ENCODE measurements at regions not wholly inside any gene's neighbourhood (a gene's known extent, or its start where the extent isn't known, plus 50 kb on each side); places are given as distances from the start of the nearest gene placed in this dataset.

DNA sequence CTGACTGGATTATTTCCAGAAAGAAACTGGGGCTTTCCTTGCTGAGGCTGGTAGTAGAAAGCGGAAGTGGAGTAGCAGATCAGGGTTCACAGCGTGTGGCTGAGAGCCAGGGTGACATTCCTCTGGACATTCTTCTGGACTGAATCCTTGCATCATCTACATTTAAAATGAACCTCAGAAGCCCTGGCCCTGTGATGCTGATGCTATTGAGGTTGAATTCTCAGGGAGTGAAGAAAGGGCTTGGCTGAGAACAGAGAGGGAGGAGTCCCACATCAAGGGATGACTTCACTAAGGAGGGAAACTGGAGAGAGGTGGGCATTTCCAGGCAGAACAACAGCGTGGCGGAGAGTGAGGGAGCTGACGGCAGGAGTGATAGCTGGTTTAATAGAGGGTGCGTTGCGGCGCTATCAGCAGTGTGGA is 102.3 kb upstream of the LMO4 start:
- no peaks in the 10 kb centered on the region for H3K27me3 ChIP-seq (replicated peaks; ENCODE audit: control insufficient read depth, insufficient read depth, low read length)
- peak overlapping the region; percentile 40 for H3K9ac ChIP-seq (ENCODE audit: low read length)
- H3K36me3 ChIP-seq (ENCODE audit: control insufficient read depth, insufficient read depth, low read length, severe bottlenecking), result no peaks in the 10 kb centered on the region
- H3K4me1 ChIP-seq (ENCODE audit: control insufficient read depth, insufficient read depth, low read length), result peaks cover 26% of the 10 kb centered on the region
- H3K4me3 ChIP-seq (ENCODE audit: low read length), result no peak overlapping the region
- DNase-seq (ENCODE audit: low read depth), result peak; percentile 92
- H3K9me3 ChIP-seq (ENCODE audit: control insufficient read depth, low read length), result no peaks in the 10 kb centered on the region

DNA sequence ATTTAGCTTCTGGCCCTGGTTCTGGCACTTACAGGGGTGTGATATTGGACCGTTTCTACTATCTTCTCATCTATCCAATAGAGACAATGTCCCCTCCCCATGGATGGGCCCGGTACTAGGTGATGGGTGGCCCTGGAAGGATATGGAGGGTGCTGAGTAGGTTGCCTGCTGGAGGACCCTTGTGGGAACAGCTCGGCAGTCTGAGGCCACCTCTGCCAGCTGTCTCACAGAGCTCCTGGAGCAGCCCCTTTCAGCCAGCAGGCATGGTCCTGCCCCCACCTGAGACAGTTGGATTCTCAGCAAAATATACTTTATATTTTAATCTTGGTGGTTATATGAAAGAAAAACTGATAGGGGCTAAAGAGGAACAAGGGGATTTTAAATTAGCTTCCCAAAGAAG is 101.0 kb upstream of the LMO4 start:
- H3K9ac ChIP-seq (ENCODE audit: low read length), result no peak overlapping the region
- no peaks in the 10 kb centered on the region for H3K9me3 ChIP-seq (ENCODE audit: control insufficient read depth, low read length)

DNA sequence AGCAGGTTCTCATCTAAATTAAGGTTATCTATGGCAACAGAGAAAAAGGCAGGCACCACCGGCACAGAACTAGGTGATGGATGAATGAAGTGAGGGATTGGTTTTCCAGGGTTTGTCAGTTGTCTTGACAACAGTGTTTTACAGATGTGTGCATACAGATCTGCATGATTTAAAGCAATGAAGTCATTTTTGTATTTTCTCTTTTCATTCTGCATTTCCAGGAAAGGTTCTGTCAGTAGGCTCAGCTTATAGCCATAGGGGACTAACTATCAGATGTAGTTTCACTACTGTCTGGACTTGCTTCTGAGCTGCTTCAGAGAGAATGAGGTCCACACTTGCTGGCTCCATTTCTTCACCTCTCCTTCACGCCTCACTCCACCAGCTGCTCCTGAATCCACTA is 98.2 kb upstream of the LMO4 start:
- H3K9me3 ChIP-seq (ENCODE audit: control insufficient read depth, low read length), result no peaks in the 10 kb centered on the region
- no peak overlapping the region for H3K9ac ChIP-seq (ENCODE audit: low read length)
- H3K27me3 ChIP-seq (replicated peaks; ENCODE audit: control insufficient read depth, insufficient read depth, low read length), result no peaks in the 10 kb centered on the region
- H3K4me1 ChIP-seq (ENCODE audit: control insufficient read depth, insufficient read depth, low read length), result peaks cover 11% of the 10 kb centered on the region
- DNase-seq (ENCODE audit: low read depth), result no peak
- H3K4me3 ChIP-seq (ENCODE audit: low read length), result no peak overlapping the region
- H3K36me3 ChIP-seq (ENCODE audit: control insufficient read depth, insufficient read depth, low read length, severe bottlenecking), result no peaks in the 10 kb centered on the region

More for the DNA sequence above, 101.0 kb upstream of the LMO4 start:
- H3K36me3 ChIP-seq (ENCODE audit: control insufficient read depth, insufficient read depth, low read length, severe bottlenecking), result no peaks in the 10 kb centered on the region
- DNase-seq (ENCODE audit: low read depth), result no peak
- H3K27me3 ChIP-seq (replicated peaks; ENCODE audit: control insufficient read depth, insufficient read depth, low read length), result no peaks in the 10 kb centered on the region
- H3K4me3 ChIP-seq (ENCODE audit: low read length), result no peak overlapping the region
- peaks cover 26% of the 10 kb centered on the region for H3K4me1 ChIP-seq (ENCODE audit: control insufficient read depth, insufficient read depth, low read length)

DNA sequence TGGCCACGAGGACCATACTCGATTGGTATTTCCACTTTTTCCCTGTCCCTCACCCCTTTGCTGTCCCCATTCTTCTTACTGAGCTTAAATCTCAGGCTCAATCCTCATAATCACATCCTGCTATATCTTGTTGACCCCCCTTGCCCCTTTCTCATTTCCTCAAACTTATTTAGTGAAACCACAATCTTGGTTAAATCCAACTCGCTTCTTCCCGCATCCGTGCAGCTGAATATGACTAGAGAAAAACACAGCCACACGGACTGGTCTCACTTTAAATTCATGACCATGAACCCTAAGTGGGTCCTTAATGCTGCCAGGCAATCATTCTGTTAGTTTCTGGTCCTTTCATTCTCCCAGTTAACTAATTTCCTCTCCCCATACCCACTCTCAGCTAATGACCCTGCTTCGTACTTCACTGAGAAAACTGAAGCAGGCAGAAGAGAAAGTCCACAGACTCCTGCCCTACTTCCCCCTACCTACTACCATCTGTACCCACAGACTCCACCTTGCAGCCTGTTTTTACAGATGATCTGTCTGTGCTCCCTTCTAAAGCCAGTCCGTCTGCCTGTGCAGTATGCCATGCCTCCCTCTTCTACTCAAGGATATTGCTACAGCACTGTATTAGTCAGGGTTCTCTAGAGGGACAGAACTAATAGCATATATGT is 96.8 kb upstream of the LMO4 start:
- no peak overlapping the region for H3K4me3 ChIP-seq (ENCODE audit: low read length)
- DNase-seq (ENCODE audit: low read depth), result no peak
- no peaks in the 10 kb centered on the region for H3K9me3 ChIP-seq (ENCODE audit: control insufficient read depth, low read length)

DNA sequence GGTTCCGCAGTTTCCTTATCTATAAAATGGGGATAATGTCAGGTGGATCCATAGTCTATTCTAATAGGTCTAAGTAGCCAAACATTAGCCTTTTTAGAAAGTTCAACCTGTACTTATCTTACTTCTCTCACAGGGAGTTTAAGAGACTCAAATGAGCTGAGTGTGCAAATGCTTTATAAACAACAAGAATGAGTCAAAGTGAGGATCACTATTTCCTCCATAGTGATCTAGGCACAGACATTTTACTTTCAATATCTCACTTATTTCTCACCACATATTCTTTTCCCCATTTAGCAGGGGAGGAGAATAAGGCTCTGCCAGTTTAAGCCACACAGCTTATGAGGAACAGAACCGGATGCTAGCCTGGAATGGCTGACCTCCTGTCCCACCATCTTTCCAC is 92.1 kb upstream of the LMO4 start:
- H3K4me3 ChIP-seq (ENCODE audit: low read length), result no peak overlapping the region
- H3K9me3 ChIP-seq (ENCODE audit: control insufficient read depth, low read length), result no peaks in the 10 kb centered on the region
- no peak overlapping the region for H3K9ac ChIP-seq (ENCODE audit: low read length)
- H3K27me3 ChIP-seq (replicated peaks; ENCODE audit: control insufficient read depth, insufficient read depth, low read length), result no peaks in the 10 kb centered on the region
- DNase-seq (ENCODE audit: low read depth), result no peak
- H3K36me3 ChIP-seq (ENCODE audit: control insufficient read depth, insufficient read depth, low read length, severe bottlenecking), result no peaks in the 10 kb centered on the region
- no peaks in the 10 kb centered on the region for H3K4me1 ChIP-seq (ENCODE audit: control insufficient read depth, insufficient read depth, low read length)

More for the DNA sequence above, 96.8 kb upstream of the LMO4 start:
- Histone ChIP-seq H3K27me3 (replicated peaks; ENCODE audit: control insufficient read depth, insufficient read depth, low read length) (no peaks in the 10 kb centered on the region), H3K9ac (ENCODE audit: low read length) (no peak overlapping the region), H3K36me3 (ENCODE audit: control insufficient read depth, insufficient read depth, low read length, severe bottlenecking) (no peaks in the 10 kb centered on the region), H3K4me1 (ENCODE audit: control insufficient read depth, insufficient read depth, low read length) (peaks cover under 1% of the 10 kb centered on the region)

DNA sequence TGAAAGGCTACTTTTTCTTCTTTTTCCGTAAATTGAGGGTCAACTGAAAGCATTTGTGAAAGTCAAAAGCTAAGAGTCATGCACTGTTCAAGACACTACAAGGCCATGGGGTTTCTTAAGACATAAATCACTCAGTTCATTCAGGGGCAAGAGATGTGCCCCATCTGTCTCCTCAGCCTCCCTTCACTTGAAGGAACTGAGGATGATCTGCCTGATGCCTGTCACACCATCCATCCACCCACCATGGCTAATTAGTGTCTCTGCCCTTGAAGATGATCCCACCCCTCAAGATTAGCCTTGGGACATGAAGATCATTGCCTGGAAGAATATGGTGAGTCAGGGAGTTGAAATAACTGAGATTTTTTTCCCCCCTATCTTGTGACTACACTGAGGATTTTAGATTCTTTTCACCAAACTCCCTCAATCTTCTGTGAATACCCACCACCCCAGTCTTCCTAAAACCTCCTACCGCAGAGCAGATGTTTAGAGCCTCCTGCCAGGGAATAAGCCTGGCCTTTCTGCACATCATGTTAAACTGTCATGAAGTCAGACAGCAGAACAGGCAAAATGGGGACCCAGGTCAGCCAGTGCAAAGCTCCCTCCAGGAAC is 88.6 kb upstream of the LMO4 start:
- H3K9me3 ChIP-seq (ENCODE audit: control insufficient read depth, low read length), result no peaks in the 10 kb centered on the region
- H3K27me3 ChIP-seq (replicated peaks; ENCODE audit: control insufficient read depth, insufficient read depth, low read length), result no peaks in the 10 kb centered on the region
- H3K9ac ChIP-seq (ENCODE audit: low read length), result no peak overlapping the region
- H3K36me3 ChIP-seq (ENCODE audit: control insufficient read depth, insufficient read depth, low read length, severe bottlenecking), result no peaks in the 10 kb centered on the region
- H3K4me1 ChIP-seq (ENCODE audit: control insufficient read depth, insufficient read depth, low read length), result no peaks in the 10 kb centered on the region
- no peak overlapping the region for H3K4me3 ChIP-seq (ENCODE audit: low read length)
- DNase-seq (ENCODE audit: low read depth), result no peak

DNA sequence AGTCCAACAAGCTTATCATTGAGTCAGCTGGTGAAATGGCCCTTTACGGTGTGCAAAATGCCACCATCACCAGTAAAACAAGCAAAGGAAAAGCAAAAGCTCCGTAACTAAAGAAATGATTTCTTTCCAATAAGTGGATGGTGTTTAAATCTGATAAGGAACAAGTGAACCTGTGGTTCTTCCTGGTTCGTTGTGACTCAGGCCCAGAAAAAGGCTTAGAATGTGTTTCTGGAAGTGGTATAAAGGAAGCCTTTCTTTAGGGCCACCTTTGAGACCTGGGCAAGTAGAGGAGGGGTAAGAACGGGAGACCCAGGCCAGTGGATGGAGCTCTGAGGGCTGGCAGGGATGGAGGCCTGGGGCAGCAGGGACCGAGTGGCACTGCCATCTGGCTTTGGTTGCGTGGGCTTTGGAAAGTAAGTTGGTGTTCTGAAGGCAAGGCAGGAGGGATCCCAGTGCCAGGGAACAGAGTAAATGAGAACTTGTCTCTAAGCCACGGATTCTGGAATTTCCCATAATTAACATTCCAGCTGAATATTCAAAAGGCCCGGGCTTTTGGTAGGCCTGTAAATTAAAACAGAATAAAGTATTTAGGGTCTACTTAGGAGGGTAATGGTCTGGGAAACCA is 87.9 kb upstream of the LMO4 start:
- no peaks in the 10 kb centered on the region for H3K4me1 ChIP-seq (ENCODE audit: control insufficient read depth, insufficient read depth, low read length)

DNA sequence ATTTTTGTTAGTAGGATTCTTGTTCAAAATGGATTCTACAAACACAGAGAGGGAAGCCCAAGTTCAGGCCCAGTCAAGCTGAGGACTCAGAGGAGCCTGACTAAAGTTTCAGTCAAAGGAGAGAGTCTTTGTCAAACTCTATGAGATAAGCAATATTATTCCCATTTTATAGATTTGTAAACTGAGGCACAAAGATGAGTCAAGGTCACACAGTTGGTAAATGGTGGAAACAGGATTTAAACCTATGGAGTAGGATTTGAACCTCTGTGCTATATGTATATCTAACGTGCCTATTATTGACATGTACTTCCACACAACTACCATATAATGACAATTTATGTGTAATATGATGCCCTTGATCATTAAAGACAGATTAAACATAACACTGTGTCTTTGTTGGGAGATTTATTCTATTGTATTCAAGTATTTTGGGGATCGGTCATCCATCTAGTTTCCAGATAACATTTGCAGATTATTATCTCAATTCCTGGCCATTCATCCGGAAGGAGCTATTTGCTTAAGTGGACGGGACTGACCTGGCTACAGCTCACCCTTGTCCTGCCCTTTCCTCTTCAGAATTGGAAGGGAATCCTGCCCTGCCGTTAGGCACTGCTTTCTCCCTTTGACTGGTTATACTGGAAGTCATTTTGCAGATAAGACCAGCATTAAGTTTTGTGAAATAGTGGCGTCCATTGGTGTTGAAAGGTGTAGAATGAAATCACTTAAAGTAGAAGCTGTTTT is 86.1 kb upstream of the LMO4 start:
- Histone ChIP-seq H3K36me3 (ENCODE audit: control insufficient read depth, insufficient read depth, low read length, severe bottlenecking) (no peaks in the 10 kb centered on the region), H3K4me3 (ENCODE audit: low read length) (no peak overlapping the region), H3K9ac (ENCODE audit: low read length) (no peak overlapping the region), H3K4me1 (ENCODE audit: control insufficient read depth, insufficient read depth, low read length) (no peaks in the 10 kb centered on the region), H3K27me3 (replicated peaks; ENCODE audit: control insufficient read depth, insufficient read depth, low read length) (no peaks in the 10 kb centered on the region), H3K9me3 (ENCODE audit: control insufficient read depth, low read length) (peaks cover 5% of the 10 kb centered on the region)
- no peak for DNase-seq (ENCODE audit: low read depth)

More for the DNA sequence above, 87.9 kb upstream of the LMO4 start:
- Histone ChIP-seq H3K9me3 (ENCODE audit: control insufficient read depth, low read length) (no peaks in the 10 kb centered on the region), H3K36me3 (ENCODE audit: control insufficient read depth, insufficient read depth, low read length, severe bottlenecking) (no peaks in the 10 kb centered on the region), H3K4me3 (ENCODE audit: low read length) (no peak overlapping the region), H3K27me3 (replicated peaks; ENCODE audit: control insufficient read depth, insufficient read depth, low read length) (no peaks in the 10 kb centered on the region), H3K9ac (ENCODE audit: low read length) (no peak overlapping the region)
- DNase-seq (ENCODE audit: low read depth), result no peak

DNA sequence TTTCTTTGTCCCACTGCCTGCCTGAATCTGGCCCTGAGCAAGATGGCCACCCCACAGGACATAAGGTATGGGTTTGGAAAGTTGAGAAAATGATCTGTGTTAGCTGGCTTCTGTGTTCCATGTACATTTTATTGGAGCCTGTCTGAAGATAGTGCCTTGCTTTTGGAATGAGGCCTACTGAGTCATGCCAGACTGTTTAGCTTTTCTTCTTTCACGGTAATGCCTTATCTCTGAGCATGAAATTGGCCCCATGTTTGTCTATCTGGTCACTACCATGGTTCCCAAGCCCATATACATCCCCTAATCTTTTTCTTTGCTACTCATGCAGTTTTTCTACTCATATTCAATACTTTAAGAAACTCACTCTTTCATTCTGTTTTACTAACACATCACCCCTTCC is 85.1 kb upstream of the LMO4 start:
- no peak overlapping the region for H3K9ac ChIP-seq (ENCODE audit: low read length)
- no peaks in the 10 kb centered on the region for H3K4me1 ChIP-seq (ENCODE audit: control insufficient read depth, insufficient read depth, low read length)
- peaks cover 5% of the 10 kb centered on the region for H3K9me3 ChIP-seq (ENCODE audit: control insufficient read depth, low read length)
- H3K27me3 ChIP-seq (replicated peaks; ENCODE audit: control insufficient read depth, insufficient read depth, low read length), result no peaks in the 10 kb centered on the region
- no peaks in the 10 kb centered on the region for H3K36me3 ChIP-seq (ENCODE audit: control insufficient read depth, insufficient read depth, low read length, severe bottlenecking)
- no peak overlapping the region for H3K4me3 ChIP-seq (ENCODE audit: low read length)
- DNase-seq (ENCODE audit: low read depth), result peak; percentile 20

DNA sequence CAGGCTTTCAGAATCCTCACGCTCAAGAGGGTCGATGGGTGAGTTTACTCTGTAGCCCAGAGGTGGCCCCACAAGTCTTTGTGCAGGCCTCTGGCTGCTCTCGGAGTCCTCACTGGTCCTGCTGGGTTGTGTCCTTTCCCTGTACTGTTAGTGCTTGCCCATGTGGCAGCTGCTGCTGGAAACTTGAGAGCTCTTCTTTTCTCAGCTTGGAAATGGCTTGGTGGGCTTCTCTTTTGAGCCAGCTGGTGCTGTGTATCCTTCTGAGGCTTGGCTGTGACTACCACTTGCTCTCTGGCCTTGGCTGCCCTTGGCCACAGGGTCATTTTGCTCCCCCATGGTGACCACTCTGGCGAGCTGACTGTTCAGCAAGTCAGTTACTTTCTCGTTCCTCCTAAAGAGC is 82.2 kb upstream of the LMO4 start:
- H3K9me3 ChIP-seq (ENCODE audit: control insufficient read depth, low read length), result peaks cover 5% of the 10 kb centered on the region
- H3K27me3 ChIP-seq (replicated peaks; ENCODE audit: control insufficient read depth, insufficient read depth, low read length), result no peaks in the 10 kb centered on the region
- DNase-seq (ENCODE audit: low read depth), result no peak

DNA sequence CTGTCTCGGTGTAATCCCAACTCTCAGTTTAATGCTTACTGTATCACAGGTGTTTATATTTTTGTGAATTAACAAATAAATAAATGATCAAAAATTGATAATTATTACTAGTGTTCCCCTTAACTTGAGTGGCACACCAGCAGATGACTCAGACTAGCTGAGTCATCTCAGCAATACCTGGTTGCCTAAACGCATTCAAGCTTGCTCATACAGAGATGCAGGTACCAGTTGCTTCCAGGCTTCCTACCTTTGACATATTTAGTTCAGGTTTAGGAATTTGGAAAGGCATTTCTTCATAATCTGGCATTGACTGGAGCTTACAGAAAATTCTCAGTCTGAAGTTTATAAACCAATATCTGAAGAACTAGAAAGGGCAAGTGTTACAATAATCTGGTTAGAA is 78.9 kb upstream of the LMO4 start:
- peaks cover 16% of the 10 kb centered on the region for H3K4me1 ChIP-seq (ENCODE audit: control insufficient read depth, insufficient read depth, low read length)
- no peaks in the 10 kb centered on the region for H3K36me3 ChIP-seq (ENCODE audit: control insufficient read depth, insufficient read depth, low read length, severe bottlenecking)
- peaks cover 10% of the 10 kb centered on the region for H3K9me3 ChIP-seq (ENCODE audit: control insufficient read depth, low read length)
- DNase-seq (ENCODE audit: low read depth), result no peak
- H3K4me3 ChIP-seq (ENCODE audit: low read length), result no peak overlapping the region
- H3K9ac ChIP-seq (ENCODE audit: low read length), result no peak overlapping the region
- no peaks in the 10 kb centered on the region for H3K27me3 ChIP-seq (replicated peaks; ENCODE audit: control insufficient read depth, insufficient read depth, low read length)

More for the DNA sequence above, 82.2 kb upstream of the LMO4 start:
- no peaks in the 10 kb centered on the region for H3K36me3 ChIP-seq (ENCODE audit: control insufficient read depth, insufficient read depth, low read length, severe bottlenecking)
- H3K4me1 ChIP-seq (ENCODE audit: control insufficient read depth, insufficient read depth, low read length), result peaks cover 2% of the 10 kb centered on the region
- no peak overlapping the region for H3K4me3 ChIP-seq (ENCODE audit: low read length)
- no peak overlapping the region for H3K9ac ChIP-seq (ENCODE audit: low read length)

Data from adipocyte (in vitro differentiated cells).